ENCODE measurements at regions not wholly inside any gene's neighbourhood (a gene's known extent, or its start where the extent isn't known, plus 50 kb on each side); places are given as distances from the start of the nearest gene placed in this dataset.

DNA sequence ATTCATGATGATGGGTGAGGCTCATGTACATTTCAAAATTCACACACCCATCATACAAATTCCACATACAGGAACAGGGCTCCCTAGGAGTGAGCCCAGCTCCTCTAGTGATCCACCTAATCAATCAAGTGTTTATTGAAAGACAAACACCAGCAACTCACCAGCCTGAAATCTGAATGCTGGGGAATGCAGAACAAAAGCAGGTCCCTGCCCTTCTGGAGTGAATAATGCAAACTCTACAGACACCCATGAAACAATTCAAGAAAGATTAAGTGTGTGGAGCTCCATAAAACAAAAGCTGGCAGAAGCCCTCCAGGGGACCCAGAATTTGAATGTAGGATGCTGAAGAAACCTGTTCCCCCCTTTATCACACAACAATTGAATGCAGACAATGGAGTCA, 396.7 kb upstream of the JARID2 start:
- in situ Hi-C loops (cut with HindIII; ENCODE audit: low sequenced_read_pairs): no loop called here

DNA sequence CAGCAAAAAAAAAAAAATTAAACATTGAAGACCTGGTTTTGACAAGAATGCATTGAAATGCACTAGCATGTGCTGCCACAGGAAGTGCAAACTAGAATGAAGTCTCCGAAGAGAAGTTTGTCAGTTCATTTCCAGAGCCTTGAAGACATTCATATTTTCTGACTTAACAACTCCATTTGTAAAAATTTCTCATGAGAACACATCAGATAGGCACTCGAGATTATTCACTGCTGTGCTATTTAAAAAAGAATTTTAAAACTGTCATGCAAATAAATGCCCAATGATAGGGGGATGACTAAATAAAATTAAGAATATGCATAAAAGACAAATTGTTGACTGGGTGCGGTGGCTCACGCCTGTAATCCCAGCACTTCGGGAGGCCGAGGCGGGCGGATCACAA, 394.6 kb upstream of the JARID2 start:
- in situ Hi-C loops (cut with HindIII; ENCODE audit: low sequenced_read_pairs): no loop called here

DNA sequence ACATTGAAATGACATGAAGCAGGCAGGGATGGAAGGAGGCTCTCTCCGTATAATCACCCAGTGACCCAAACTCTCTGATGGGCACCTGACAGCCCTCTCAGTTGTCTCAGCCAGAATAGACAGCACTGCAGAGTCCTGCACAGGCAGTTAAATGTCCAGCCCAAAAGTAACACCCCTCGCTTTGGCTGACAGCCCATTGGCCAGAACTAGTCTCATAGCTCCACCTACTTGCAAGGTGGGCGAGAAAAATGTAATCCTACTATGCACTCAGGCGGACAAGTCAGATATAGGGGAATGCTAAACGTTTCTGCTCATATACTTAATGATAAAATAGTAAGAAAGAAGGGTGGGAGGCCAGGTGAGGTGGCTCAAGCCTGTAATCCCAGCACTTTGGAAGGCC, 393.5 kb upstream of the JARID2 start:
- in situ Hi-C loops (cut with HindIII; ENCODE audit: low sequenced_read_pairs): no loop called here

DNA sequence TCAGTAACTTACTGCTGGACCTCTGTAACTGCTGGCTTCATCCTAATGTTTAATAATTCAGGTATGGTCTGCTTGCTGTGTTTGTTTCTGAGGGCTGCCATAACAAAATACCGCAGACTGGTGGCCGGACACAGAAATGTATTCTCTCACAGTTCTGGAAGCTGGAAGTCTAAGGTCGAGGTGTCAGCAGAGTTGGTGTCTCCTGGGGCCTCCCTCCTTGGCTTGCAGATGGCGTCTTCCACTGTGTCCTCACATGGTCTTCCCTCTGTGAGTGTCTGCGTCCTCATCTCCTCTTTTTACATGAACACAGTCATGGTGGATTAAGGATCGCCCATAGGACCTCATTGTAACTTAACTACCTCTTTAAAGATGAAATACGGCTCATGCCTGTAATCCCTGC, 389.7 kb upstream of the JARID2 start:
- in situ Hi-C loops (cut with HindIII; ENCODE audit: low sequenced_read_pairs): no loop called here

DNA sequence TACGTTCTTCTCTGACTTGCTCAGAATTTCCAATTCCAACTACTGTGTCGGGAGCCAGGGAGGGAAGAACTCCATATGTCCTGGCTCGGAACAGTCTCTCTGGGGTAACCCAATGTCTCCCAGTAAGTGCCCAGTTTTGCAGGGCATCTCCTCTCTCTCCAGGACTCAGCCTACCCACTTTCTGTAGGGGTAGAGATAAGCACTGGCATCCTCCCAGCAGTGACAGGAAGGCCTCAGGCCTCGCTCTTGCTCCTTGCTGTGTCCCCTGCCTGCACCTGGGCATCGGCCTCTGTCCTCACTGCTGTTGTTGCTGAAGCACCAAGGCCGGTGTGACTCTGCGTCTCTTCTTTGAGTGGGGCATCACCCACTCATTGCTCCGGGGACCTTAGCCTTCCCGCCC, 388.9 kb upstream of the JARID2 start:
- in situ Hi-C loops (cut with HindIII; ENCODE audit: low sequenced_read_pairs): no loop called here

DNA sequence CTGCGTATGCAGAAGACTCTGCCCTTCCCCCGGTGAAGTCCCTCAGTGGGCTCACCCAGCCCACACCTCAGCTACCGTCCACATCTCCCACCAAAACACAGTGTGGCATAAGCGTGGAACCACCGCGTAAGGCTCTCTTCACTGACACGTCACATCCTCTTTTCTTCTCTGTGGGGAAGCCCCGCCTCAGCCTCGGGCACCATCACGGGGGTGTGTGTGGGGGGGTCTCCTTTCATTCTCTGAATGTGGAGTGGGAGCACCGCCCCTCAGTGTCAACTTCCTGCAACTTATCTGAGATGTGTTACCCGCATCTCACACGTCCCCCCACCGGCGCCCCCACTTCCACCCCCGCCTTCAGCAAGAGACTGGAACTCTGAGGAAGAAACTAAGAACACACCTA, 388.4 kb upstream of the JARID2 start:
- in situ Hi-C loops (cut with HindIII; ENCODE audit: low sequenced_read_pairs): no loop called here

DNA sequence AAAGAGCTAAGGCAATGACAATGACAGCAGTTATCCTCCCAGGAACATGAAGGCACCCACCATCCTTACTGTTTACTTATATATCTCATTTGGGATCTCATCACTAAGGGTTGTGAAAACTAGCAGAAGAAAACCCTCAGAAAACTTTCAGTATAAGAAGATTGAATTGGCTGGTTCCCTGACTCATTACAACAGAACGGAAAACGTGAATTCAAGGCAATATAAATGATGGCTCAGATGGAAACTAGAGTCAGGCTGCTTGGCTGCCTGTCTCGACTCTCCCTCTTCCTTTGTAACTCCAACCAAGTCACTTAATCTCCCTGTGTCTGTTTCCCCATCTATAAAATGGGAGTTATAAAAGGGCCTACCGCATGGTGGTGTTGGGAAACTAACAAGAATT, 387.1 kb upstream of the JARID2 start:
- in situ Hi-C loops (cut with HindIII; ENCODE audit: low sequenced_read_pairs): no loop called here

DNA sequence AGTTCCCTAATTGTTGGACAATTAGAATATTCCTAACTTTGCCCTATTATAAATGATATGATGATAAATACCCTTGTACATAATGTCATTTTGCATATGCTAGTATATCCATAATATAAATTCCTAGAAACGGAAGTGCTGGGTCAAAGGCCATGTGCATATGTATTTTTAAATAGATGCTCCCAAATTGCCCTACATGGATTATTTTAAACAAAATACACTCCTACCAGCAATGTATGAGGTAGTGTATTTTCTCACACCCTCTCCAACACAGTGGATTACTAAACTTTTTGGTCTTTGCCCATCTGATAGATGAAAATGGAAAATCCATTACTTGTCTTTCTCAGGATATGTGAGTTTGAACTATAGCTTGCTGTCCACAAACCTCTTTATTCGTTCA, 385.1 kb upstream of the JARID2 start:
- in situ Hi-C loops (cut with HindIII; ENCODE audit: low sequenced_read_pairs): no loop called here

DNA sequence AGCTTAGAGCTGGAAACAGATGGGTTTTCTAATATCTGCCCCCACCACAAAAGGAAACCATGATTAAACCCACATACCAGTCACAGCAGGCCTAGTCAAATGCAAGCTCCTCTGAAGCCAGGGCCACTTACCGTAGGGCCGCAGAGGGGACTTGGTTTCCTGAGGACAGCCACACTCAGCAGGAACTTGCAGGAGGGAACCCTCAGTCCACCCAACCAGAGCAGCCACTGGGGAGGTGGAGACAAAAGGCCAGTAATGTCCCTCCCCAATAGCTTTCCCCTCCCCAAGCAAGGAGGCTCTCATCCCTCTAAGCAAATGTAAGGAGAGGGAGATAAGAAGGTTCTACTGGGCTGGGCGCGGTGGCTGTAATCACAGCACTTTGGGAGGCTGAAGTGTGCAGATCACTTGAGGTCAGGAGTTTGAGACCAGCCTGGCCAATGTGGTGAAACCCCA, 384.4 kb upstream of the JARID2 start:
- in situ Hi-C loops (cut with HindIII; ENCODE audit: low sequenced_read_pairs): no loop called here

DNA sequence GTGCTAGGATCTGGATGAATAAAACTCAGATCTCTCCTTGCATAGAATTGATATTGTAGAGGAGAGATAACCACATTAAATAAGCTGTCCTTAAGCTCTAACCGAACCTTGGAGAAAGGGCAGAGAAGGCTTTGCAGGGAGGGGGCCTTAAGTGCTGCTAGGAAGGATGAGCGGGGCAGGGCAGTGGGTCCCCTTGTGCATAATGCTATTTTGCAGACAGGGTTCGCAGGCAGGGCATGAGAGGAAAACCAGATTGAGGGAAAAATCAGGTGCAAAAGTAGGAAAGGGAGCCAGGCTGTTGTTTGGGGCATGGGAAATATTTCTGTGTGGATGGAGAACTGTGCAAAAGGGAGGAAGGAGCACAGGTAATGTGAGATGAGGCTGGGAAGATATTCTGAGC, 383.0 kb upstream of the JARID2 start:
- in situ Hi-C loops (cut with HindIII; ENCODE audit: low sequenced_read_pairs): no loop called here

DNA sequence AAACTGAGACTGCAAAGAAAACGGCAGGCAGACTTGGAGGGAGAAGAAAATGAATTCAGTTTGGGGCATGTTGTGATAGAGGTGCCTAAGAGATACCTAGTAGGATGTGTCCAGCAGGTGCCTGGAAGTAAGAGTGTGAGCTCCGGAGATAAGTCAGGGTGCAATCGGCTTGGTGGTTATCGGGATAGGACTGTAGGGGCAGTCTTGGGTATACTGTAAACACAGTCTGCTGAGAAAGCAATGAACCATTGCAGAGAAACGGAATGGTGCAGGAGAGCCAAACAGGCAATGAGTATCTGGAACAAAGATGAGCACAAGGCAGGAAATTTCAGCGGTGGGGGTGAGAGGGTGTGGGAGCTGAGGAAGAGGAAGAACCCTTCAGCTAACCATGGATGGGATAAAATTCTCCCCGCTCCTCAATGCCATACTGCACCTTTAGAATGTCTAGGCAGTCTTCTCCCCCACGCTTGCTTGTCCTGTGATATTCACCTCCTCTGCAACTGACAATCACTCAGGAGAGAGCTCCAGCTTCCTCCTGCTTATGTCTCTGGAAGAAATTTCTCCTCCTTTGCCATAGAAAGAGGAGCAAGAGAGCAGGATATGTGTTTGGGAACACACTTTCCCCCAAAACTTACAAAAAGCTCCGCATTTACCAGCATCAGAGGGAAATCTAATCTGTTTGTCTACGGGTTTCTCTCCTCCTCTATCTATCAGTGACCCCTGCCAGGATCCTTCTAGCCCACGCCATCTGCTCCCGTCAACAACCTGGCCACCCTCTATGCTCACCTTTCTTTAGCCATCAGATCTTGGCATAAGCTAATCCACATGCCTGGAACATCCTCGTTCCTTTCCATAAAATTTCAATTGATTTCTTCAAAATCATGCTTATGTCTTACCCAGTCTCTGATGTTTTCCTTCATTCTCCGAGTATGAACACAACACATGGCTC, 381.7 kb upstream of the JARID2 start:
- in situ Hi-C loops (cut with HindIII; ENCODE audit: low sequenced_read_pairs): no loop called here

DNA sequence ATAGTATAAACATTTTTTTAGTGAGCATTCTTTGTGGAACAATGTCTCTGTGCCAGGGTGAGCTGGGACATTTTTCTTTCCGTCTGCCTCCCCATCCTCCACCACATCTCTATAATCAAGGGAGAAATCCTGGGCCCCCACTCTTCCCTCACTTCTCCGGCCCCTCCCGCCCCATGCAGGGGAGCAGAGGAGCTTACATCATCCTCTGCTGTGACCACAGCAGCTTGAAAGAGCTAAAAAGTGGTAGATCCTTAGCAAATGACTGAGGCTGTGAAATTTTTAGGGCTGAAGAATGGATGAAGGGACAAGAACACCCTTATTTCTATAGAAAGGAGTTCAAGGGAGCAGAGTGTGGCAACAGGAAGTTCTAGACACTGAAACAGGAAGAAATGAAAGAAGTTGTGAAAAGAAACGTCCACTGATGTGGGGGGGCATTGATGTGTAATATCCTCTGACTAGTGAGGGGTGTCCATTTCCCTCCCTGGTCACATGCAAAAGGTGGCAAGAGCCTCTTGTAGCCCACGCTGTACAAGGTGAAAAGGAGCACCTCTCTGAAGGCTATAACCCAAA, 380.3 kb upstream of the JARID2 start:
- in situ Hi-C loops (cut with HindIII; ENCODE audit: low sequenced_read_pairs): no loop called here

DNA sequence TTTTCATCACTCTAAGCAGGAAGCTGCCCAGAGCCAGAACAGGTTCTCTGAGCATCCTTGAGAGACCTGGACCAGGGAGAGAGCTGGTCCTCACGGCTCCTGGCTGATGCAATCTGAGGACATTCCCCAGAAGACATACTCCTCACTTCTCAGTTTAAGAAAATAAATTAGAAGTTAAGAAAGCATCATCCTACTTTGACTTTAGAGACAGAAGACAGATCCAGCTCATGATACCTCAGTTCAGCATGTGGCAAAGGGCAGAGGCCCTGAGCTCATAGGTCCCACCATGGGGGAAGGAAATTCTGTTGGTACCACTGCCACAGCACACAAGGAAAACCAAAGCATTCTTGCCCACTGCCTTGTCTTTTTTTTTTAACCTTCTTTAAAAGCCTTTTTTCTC, 378.1 kb upstream of the JARID2 start:
- in situ Hi-C loops (cut with HindIII; ENCODE audit: low sequenced_read_pairs): no loop called here

DNA sequence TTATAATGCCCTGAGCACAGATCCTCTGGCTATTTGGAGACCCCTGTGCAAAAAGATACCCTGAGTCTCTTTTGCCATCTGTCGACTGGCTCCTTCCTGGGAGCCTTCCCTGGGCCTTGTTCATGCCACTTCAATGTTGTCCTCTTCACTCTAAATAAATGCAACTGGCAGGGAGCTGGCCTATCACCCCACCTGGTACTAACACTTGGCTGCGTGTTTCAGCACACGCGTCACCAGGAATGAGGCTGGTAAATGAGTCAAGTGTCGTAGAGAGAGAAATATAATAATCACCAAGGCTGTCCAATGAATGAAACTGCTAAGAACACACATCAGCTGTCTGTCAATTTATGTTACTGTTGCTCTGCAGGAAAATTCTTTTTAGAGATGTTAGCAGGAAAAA, 374.6 kb upstream of the JARID2 start:
- in situ Hi-C loops (cut with HindIII; ENCODE audit: low sequenced_read_pairs): loop anchor here (5.0 kb wide), 1 partner anchor 46 kb away; no protein-coding TSS in a partner anchor

DNA sequence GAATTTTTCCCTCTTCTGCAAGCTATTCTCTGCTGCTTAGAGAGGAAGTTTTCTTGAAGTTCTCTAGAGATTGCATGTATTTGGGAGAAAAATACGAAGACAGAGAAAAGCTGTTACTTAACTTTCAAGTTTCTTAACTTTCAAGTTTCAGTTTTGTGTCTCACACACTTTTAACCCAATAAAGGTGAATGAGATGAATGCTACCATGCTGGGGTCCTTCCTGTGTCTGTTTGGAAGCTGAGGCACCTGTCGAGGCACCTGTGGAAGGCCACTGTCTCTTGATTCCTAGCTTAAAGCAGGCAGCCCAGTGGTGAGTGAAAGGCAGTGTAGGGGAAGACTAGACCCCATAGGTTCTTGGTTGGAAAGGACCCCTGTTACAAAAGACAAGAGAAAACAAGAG, 372.8 kb upstream of the JARID2 start:
- in situ Hi-C loops (cut with HindIII; ENCODE audit: low sequenced_read_pairs): loop anchor here (5.0 kb wide), 1 partner anchor 44 kb away; no protein-coding TSS in a partner anchor

DNA sequence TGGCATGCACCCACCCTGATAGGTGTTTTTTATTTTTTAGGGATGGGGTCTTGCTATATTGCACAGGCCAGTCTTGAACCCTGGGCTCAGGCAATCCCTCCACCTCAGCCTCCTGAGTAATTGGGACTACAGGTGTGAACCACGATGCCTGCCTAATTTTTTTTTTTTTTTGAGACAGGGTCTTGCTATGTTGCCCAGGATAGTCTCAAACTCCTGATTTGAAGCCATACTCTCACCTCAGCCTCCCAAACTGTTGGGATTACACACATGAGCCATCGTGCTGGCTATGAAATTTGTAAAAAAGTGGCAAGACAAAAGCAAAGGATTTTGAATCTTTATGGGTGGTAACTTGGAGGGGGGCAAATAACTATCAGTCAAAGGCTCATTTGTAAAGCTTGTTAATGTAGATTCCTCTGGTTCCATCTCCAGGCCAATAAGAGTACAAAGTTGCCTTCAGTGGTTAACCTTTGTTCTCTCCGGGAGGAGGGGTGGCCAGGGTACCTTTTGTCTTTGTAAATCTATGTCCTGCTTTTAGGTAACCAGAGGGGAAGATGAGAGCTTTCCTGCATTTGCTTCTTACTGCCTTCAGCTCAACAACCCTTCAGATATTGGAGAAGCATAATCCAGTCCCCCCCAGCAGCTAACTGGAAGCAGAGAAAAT, 372.0 kb upstream of the JARID2 start:
- in situ Hi-C loops (cut with HindIII; ENCODE audit: low sequenced_read_pairs): loop anchor here (5.0 kb wide), 1 partner anchor 43 kb away; no protein-coding TSS in a partner anchor

DNA sequence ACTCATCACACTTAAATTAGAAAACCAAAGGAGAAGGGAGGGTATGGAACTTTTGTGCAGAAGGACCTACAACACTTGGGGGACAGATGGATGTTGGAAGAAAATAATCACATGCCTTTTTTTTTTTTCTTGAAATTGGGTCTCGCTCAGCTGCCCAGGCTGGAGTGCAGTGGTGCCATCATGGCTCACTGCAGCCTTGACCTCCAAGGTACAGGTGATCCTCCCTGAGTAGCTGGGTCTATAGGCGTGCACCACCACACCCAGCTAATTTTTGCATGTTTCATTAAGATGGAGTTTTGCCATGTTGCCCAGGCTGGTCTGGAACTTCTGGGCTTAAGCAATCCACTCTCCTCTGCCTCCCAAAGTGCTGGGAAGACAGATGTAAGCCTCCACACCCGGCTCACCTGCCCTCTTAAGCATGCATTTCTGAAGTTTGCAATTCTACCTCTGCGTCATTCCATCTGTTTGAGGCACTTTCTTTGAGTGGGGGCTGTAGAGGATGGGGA, 370.8 kb upstream of the JARID2 start:
- in situ Hi-C loops (cut with HindIII; ENCODE audit: low sequenced_read_pairs): loop anchor here (5.0 kb wide), 1 partner anchor 42 kb away; no protein-coding TSS in a partner anchor

DNA sequence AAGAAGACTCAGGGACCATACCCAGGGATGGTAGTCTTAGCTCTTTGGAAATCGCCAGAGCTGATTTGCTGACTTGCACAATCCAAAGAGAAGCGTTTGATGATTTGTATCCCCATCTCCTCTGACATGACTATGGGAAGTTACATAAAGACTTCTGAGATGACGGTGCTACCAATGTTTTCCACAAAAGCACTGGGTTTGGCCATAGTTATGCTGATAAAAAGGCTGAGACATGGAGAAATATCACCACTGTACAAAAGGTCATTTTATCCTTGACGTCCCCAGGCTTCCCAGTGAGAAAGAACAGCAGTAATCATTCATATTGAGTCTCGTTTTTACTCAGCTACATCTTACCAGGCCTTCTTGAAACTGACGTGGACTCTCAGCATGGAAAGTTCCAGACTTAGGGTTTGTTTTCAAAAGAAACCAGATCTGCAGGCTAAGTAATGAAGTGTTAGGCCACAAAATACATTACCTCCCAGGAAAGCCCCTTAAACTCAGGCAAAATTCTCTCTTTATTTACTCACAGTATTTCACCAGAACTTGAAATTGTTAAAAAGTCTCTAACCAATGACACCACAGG, 370.3 kb upstream of the JARID2 start:
- in situ Hi-C loops (cut with HindIII; ENCODE audit: low sequenced_read_pairs): no loop called here

DNA sequence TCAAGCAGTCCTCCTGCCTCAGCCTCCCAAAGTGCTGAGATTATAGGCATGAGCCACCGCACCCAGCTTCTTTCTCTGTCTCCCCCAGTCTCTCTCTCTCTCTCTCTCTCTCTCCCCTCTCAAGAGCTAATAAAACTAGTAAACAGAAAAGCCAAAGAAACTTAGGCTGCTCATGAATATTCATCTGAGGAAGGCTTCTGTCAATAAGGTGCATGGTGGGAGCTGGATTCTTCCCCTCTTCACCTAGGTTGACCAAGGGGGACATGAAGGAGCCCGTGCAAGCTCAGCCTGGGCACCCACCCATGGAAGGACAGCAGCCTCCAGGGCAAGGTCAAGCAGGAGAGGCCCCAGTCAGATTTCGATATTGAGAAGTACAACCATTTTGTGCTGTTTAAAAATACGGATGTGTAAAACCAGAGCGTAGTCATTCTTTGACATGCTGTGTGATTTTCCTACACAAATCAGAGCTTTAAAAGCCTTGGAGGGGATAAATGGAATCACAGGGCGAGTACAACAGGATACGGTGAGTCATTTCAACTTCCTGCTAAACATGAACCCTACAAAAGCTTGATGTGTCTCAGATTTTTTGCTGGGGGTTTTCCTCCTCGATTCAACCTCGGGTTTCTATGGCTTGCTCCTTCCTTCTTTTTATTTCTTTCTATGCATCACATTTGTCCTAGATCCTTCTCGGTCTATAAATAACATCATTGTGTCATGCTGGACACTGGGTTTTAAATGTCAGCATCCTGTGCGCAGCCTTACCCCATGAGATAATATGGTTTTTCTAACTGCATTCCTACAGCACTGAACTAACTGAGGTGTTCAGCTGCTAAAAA, 368.9 kb upstream of the JARID2 start:
- in situ Hi-C loops (cut with HindIII; ENCODE audit: low sequenced_read_pairs): no loop called here

DNA sequence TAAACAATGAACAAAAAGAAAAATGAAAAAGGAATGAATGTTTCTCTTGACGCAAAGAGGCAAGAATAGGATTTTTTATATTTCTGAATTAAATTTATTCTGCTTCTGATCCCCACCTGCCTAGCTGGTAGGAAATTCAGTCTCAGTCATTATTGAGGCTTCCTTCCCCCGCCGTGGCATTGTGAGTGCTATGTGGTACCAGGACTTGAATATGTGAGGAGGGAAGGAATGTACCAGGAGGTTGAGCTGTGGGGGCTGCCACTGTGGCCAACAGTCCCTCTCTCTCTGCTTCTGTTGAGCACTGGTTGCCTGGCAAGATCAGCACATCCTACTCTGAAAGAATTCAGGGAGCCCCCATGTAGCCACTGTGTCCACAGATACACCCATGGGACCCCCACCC, 368.1 kb upstream of the JARID2 start:
- in situ Hi-C loops (cut with HindIII; ENCODE audit: low sequenced_read_pairs): no loop called here
